SW480 (cell line): ENCODE measurements at regions not wholly inside any gene's neighbourhood (a gene's known extent, or its start where the extent isn't known, plus 50 kb on each side); places are given as distances from the start of the nearest gene placed in this dataset.
A peak's percentile ranks its signal among the peaks of the same experiment; 100 is the strongest.

ENCODE experiments used
- DNase-seq: peaks from one replicate; pipeline ENCODE4 v3.0.0-alpha.2; 2016; ENCODE audit warnings: low spot score

DNA sequence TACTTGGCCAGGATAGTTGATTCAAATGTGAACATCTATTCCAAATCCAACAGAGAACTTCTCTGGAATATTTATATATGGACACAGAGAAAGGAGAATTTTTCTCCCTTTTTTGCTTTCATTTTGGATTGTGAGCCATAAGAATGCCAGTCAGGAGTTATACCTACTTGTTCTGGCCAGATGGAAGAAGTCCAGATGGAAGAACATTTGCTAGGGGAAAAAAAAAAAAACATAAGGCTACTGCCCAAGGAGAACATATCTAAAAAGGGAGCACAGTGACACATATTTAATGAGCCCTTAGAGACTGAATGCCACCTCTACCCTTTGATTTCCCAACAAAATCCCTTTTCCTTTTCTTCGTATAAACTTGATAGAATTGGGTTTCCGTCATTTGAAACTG lies 61.7 kb upstream of the PPP2R2B start:
- DNase-seq: no peak

DNA sequence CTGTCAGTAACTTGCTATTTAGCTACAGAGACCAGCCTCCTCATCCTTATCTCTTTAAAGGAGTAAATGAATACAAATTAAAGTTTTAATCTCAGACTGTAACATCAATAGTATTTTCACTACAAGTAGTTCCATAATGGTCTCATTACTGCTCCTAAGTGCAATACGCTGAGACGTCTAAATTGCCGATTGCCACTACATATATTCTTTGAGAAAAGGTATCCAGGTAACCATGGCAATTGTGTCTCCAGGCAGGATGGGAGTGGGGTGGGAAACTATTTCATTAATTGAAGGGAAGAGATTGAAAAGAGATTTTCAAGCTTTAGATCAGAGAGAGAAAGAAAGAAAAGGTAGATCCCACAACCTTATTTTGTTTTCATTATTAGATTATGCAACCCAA lies 65.5 kb upstream of the PPP2R2B start:
- no peak for DNase-seq

- DNase-seq: no peak
Measured at GRCh38 chr5:146944764-146945616, 66.4 kb upstream of the PPP2R2B start.

GRCh38 chr5:146945617-146946084 lies 67.1 kb upstream of the PPP2R2B start:
- DNase-seq: no peak

DNA sequence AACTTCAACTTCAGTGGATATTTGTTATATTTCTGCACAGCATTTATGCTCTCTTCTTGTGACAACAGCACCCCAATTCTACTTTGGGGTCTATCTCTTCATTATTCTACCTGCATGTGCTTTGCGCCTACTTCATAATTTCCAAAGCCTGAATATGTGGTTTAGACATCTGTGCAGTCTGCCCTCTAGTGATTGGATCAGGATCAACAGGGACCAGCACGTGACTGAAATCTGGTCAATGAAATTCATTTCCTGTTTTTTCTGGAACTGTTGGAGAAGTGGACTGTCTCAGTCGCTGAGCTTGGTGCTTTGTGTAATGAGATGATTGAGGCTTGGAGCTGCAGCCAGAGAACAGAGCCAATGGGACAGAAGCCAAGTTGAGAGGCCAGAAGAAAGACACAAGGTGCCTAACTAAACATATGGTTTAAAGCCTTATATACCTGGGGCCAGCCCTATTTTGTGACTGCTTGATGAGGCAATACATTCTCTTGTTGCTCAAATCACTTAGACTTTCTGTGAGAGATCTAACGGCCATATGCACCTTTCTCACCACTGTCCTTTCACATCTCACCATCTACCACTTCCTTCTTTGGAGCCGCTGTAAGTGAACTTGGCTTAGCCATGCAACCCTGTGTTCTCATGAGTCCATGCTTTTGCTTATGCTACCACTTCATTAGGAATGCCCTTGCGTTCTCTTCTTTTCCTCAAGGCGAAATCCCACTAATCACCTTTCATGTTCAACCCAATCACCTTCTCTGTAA lies 68.8 kb upstream of the PPP2R2B start:
- peak; percentile 11 for DNase-seq

- no peak for DNase-seq
Measured at GRCh38 chr5:146948666-146949065, 70.1 kb upstream of the PPP2R2B start.

DNA sequence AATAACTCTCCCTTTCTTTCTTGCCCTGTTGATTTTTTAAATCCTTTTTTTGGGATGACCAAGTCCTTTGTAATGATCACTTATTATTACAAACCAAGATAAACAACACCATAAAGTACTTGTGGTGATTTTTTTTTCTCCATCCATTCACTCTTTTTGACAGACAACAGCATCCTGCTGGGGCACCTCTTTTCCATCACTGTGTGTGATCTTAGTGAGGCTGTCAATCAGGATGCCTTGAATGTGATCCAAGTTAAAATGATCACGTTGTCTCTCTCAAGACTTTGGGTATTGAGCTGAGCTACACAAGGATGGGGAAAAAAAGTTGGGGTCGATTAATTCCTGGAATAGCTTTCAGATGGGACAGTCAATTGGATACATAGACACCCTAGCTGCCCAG lies 73.6 kb upstream of the PPP2R2B start:
- DNase-seq: no peak

- DNase-seq: no peak
Measured at GRCh38 chr5:146956217-146956616, 77.7 kb upstream of the PPP2R2B start.

- DNase-seq: no peak
Measured at GRCh38 chr5:146959360-146959759, 80.8 kb upstream of the PPP2R2B start.

DNA sequence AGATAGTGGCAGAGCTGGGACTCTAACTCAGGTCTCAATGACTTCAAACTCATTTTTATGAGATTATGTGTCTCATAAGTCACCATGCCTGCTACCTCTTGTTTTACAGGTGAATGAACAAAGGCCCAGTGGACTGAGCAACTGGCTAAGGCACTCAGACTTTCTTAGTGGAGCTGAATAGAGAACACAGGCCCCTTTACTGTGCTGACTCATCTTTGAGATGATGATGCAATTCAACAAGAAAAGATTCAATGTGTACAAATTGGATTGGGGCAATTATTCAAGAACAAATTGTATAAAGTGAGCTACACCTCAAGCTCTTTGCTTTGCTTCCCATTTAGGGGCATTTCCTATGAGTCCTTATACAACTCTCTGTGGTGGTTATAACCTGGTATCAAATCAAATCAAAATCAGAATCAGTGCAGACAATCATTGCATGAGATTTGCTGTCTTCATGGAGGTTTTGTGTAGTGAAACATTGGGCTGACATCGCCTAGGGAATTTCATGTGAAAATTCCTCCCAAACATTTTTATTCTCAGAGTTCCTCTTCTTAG lies 84.3 kb upstream of the PPP2R2B start:
- peak; percentile 41 for DNase-seq

- DNase-seq: peak; percentile 79
Measured at GRCh38 chr5:146965761-146966659, 87.5 kb upstream of the PPP2R2B start.

DNA sequence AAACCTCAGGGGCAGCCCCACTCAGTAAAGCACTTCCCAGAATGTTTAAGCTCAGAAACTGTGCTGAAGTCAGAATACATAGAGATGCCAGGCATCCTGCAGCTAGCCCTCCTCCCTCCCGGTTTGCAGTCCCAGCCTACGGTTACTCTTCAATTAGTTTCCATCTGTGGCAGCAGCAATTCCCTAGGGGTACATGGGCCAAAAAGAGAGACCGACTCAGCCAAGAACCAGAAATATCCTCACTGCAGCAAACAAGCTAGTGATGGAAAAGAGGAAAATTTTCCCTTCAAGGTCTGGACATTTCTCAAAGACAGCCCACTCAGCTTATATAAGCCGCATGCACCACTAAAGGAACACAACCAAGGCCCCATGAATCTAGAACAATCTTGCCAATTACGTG lies 89.1 kb upstream of the PPP2R2B start:
- DNase-seq: no peak

- no peak for DNase-seq
Measured at GRCh38 chr5:146971401-146971800, 92.8 kb upstream of the PPP2R2B start.

DNA sequence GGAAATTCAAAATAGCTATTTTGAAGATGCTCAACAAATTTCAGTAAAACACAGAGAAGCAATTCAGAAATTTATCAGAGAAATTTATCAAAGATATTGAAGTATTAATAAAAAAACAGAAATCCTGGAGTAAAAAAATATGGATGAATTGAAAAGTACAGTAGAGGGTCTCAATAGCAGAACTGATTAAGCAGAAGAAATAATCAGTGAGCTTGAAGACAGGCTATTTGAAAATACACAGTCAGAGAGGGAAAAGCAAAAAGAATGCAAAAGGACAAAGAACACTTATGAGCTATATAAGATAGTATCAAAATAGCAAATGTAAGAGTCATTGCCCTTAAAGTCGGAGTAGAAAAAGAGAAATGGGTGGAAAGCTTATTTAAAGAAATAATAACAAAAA lies 107.9 kb upstream of the PPP2R2B start:
- DNase-seq: no peak

GRCh38 chr5:146993876-146994530 lies 115.4 kb upstream of the PPP2R2B start:
- no peak for DNase-seq

DNA sequence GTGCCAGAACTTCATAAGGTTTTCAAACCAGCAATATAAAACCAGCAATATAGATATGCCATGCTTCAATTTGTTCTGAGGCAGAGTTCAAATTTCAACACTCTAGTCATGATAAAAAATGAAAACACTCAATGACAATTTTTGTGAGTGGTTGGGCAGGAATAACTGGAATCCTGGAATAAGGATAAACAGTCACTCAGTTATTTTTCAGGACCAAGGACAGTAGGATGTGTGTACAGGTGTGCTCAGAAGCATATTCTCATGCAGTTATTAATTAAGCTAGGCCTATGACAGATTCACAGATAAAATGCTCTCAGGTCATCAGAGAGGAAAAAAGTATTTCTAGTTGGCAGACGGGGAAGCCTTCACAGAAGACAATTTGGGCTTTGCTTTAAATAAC lies 117.3 kb upstream of the PPP2R2B start:
- DNase-seq: no peak

- no peak for DNase-seq
Measured at GRCh38 chr5:147015405-147015804, 136.8 kb upstream of the PPP2R2B start.

DNA sequence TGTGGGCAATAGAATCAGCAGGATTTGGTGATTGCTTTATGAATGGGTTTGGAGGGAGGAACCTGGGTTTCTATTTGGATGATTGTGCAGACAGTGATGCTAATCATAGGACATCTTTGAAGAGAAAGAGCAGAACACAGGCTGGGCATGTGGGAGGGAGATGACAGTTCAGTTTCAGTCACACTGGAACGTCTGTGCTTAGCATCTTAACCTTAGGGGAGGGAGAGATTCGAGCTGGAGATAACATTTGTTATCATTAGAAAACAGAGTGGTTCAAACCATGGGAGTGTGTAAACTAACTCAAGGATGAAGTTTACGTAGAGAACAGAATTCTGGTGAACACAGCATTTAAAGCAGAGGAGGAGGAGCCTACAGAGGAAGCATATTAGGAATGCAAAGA lies 138.6 kb upstream of the PPP2R2B start:
- no peak for DNase-seq

- no peak for DNase-seq
Measured at GRCh38 chr5:147017621-147018020, 139.1 kb upstream of the PPP2R2B start.

DNA sequence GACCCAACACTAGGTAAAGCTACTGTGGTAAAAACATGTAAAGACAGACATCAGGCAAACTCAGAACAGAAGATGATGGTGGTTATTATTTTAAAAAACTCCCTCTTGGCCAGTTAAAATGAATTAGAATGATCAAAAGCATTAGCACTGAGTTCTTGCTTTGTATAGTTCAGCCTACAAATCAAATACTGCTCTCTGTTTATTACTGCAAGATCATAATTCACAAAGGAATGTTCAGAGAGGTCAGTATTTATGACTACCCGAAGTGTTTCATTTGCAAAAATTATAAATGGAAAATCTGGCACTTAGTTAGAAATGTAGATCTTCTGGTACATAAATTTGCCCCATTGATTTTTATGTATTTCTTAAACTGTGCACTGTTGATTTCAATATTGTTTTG lies 140.3 kb upstream of the PPP2R2B start:
- DNase-seq: no peak

DNA sequence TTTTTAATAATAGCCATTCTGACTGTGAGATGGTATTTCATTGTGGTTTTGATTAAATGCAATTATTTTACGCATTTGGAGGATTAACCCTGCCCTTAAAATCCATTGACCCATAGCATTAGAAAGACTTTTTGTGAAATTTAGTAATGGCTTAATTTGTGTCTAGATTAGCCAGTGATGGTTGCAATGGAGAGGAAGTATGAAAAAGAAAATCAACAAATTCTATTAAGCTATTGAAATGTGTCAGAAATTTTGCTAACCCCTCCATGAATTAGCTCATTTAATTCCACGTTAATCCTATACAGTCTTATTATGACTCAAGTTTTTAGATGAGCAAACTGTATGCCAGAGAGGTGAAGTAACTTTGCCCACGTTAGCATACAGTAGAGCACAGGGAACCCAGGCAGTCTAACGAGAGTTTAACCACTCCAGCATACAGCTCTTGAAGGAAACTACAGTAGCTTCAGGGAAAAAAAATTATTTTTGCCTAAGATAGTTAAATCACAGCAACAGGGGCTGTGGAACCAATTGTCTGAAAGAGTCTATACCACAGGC lies 158.2 kb upstream of the PPP2R2B start:
- DNase-seq: no peak
